GM12872 (cell line): ENCODE measurements at regions not wholly inside any gene's neighbourhood (a gene's known extent, or its start where the extent isn't known, plus 50 kb on each side); places are given as distances from the start of the nearest gene placed in this dataset.

Experiments used
- TF ChIP-seq, protein P1 (sequence below): IDR thresholded peaks from 3 replicates; pipeline ENCODE4 v1.5.1; 2011; ENCODE audit warnings: low read depth, mild to moderate bottlenecking, low read length, moderate library complexity; ENCODE audit not compliant: insufficient read depth

DNA sequence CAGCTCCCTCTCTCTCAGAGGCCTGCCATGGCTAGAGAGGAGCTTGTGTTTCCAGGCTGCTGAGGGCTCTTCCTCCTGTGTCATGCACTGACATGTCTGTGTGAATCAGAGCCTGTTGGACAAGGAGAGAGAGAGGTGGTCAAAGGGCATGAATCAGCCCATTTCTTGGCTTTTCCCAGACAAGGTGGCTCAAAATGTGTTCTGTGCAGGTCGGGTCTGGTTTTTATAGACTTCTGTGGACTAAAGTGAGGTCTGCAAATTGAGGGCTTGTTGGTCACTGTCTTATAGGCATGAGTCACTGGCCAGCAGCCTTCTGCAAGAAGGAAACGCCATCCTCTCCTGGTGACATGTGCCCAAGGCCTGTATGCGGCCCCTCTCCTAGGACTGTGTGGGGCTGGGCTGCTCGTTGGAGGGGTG lies 97.9 kb downstream of the FOXL1 start:
- TF ChIP-seq, protein P1, sequence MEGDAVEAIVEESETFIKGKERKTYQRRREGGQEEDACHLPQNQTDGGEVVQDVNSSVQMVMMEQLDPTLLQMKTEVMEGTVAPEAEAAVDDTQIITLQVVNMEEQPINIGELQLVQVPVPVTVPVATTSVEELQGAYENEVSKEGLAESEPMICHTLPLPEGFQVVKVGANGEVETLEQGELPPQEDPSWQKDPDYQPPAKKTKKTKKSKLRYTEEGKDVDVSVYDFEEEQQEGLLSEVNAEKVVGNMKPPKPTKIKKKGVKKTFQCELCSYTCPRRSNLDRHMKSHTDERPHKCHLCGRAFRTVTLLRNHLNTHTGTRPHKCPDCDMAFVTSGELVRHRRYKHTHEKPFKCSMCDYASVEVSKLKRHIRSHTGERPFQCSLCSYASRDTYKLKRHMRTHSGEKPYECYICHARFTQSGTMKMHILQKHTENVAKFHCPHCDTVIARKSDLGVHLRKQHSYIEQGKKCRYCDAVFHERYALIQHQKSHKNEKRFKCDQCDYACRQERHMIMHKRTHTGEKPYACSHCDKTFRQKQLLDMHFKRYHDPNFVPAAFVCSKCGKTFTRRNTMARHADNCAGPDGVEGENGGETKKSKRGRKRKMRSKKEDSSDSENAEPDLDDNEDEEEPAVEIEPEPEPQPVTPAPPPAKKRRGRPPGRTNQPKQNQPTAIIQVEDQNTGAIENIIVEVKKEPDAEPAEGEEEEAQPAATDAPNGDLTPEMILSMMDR, result no peak

DNA sequence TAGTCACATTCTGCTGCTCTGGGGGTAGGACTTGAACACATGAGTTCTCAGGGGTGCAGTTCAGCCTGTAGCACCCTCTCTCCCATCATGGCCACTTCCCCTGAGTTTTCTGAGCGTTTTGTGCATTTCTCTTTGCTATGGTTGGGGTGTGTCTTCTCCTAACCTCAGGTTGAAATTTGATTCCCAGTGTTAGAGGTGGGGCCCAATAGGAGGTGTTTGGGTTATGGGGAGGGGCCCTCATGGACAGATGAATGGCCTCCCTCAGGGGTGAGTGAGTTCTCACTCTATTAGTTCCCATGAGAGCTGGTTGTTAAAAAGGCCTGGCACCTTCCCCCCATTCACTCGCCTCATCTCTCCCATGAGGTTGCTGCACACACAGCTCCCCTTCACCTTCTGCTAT lies 101.1 kb downstream of the FOXL1 start:
- TF ChIP-seq, protein P1, result no peak

- TF ChIP-seq, protein P1, result no peak
Observed at GRCh38 chr16:86680162-86680561, 101.8 kb downstream of the FOXL1 start.

DNA sequence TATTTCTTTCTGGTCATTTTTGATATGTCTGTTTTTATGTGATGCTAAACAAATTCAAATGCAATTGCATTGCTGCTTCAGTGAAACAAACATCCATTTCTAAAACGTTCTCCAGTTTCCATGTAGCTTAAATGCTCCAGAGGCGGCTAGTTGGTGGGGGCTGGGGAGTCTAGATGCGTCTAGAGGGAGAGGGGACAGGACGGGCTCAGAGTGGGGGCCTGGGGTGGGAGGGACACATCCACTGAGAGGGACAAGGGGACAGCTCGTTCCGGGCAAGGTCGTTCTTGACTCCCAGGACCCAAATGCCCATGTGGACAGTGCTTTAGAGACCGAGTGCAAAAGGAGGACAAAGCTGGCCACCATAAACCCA lies 102.3 kb downstream of the FOXL1 start:
- TF ChIP-seq, protein P1, result no peak

- TF ChIP-seq, protein P1, result no peak
Observed at GRCh38 chr16:86681031-86681756, 102.8 kb downstream of the FOXL1 start.

- TF ChIP-seq, protein P1, result no peak
Observed at GRCh38 chr16:86681757-86682106, 103.4 kb downstream of the FOXL1 start.

DNA sequence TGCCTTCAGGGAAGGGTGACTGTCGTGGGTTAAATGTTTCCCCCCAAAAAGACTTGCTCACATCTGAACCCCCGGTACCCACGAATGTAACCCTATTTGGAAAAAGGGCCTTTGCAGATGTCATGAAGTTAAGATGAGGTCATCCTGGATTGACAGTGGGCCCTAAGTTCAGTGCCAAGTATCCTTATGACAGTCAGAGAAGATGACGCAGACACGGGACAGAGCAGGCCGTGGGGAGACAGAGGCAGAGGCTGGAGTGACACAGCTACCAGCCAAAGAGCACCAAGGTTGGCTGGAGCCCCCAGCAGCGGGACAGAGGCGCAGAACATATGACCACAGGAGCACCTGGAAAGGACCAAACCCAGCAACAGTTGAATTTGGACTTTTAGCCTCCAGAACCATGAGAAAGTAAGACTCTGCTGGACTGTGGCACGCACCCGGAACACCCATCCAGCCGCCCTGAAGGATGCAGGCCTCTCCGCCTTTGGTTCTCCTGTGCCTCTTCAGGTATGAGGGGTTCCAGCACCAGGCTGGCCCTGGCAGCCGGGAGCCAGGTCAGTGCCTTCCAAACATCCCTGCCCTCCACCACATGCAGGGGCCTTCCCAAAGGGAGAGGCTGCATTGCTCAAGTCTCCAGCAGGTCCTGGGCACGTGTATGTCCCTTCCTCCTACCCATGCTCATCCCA lies 104.0 kb downstream of the FOXL1 start:
- TF ChIP-seq, protein P1, result no peak
